GM12878 (cell line): ENCODE measurements at regions not wholly inside any gene's neighbourhood (a gene's known extent, or its start where the extent isn't known, plus 50 kb on each side); places are given as distances from the start of the nearest gene placed in this dataset.

Experiments
- ATAC-seq: fragments of 200-7000 bp; cut with Tn5 transposase; 3 replicates; pipeline ENCODE4 v1.9.1; 2020; ENCODE audit warnings: mild to moderate bottlenecking, moderate library complexity
- BruUV-seq: library from RNA; stranded (reverse); fragments of 400-500 nt; replicated peaks from 2 replicates; lab custom pipeline; 2021; lab: Mats Ljungman, UMichigan
- CTCF ChIA-PET: fragments of 300-600 bp; sonication (Branson Sonifier 250); formaldehyde crosslinking; extraction: SDS; loops from one replicate; lab custom pipeline; 2021; ENCODE audit warnings: inconsistent platforms; lab: Yijun Ruan, JAX
- POLR2A ChIA-PET: fragments of 350-600 bp; formaldehyde crosslinking; extraction: SDS; loops from one replicate; lab custom pipeline; 2021; ENCODE audit warnings: inconsistent platforms; lab: Charles Lee
- RAD21 ChIA-PET: fragments of 300-600 bp; sonication (Branson Sonifier 250); formaldehyde crosslinking; loops from one replicate; lab custom pipeline; 2023; ENCODE audit warnings: antibody characterized with exemption; ENCODE audit not compliant: unreplicated experiment; lab: Charles Lee
- SMC1A ChIA-PET: fragments of 300-600 bp; sonication (Branson Sonifier 250); formaldehyde crosslinking; loops from one replicate; lab custom pipeline; 2023; ENCODE audit not compliant: unreplicated experiment, uncharacterized antibody; lab: Charles Lee
- DNase-seq: peaks from one replicate; pipeline ENCODE4 v3.0.0-alpha.2; 2011; ENCODE audit warnings: low read depth, low spot score
- FAIRE-seq: peaks from 3 replicates; lab custom pipeline; 2011; peaks lifted over from hg19 to GRCh38; lab: Jason Lieb, UNC
- H2AFZ ChIP-seq: 2 replicates; pipeline ENCODE4 v1.6.0; 2011; ENCODE audit warnings: low read depth, low read length, control low read depth; ENCODE audit not compliant: control insufficient read depth
- H3K27ac ChIP-seq: 2 replicates; pipeline ENCODE4 v1.5.1; 2011; ENCODE audit warnings: control low read depth; ENCODE audit not compliant: control insufficient read depth, insufficient read depth
- H3K27me3 ChIP-seq, 2 experiments: replicated peaks in 1 of 2; 2 replicates each; pipeline versions ENCODE4 v1.6.0 to v1.6.1; 2011; ENCODE audit warnings: low read length in 1 of 2; ENCODE audit not compliant: control insufficient read depth in 2 of 2, insufficient read depth in 2 of 2
- H3K36me3 ChIP-seq, 2 experiments: 2 replicates each; pipeline ENCODE4 v1.5.1; 2011; ENCODE audit warnings: low read length in 1 of 2; ENCODE audit not compliant: control insufficient read depth in 2 of 2, insufficient read depth in 2 of 2
- H3K4me1 ChIP-seq: 2 replicates; pipeline ENCODE4 v1.6.1; 2011; ENCODE audit warnings: mild to moderate bottlenecking, low read length, moderate library complexity, mixed read lengths; ENCODE audit not compliant: control insufficient read depth, insufficient read depth
- H3K4me2 ChIP-seq: 2 replicates; pipeline ENCODE4 v1.6.0; 2011; ENCODE audit warnings: control low read depth; ENCODE audit not compliant: control insufficient read depth, insufficient read depth
- H3K4me3 ChIP-seq: fragments of 200-600 bp; sonication (generic); 2 replicates; pipeline ENCODE4 v1.5.1; 2016
- H3K79me2 ChIP-seq: 2 replicates; pipeline ENCODE4 v1.6.0; 2011; ENCODE audit warnings: low read length; ENCODE audit not compliant: control insufficient read depth, insufficient read depth
- H3K9ac ChIP-seq: 2 replicates; pipeline ENCODE4 v1.8.0; 2011; ENCODE audit warnings: low read length, control low read depth, mixed read lengths; ENCODE audit not compliant: control insufficient read depth, insufficient read depth
- H3K9me3 ChIP-seq: replicated peaks from 3 replicates; pipeline ENCODE4 v1.5.1; 2011; ENCODE audit warnings: mild to moderate bottlenecking, low read length; ENCODE audit not compliant: control insufficient read depth, insufficient read depth
- H4K20me1 ChIP-seq: 2 replicates; pipeline ENCODE4 v1.6.0; 2011; ENCODE audit not compliant: control insufficient read depth, insufficient read depth
- CEBPB ChIP-seq, 2 experiments: fragments of 150-350 bp in 1 of 2; IDR thresholded peaks; 2 replicates each; pipeline ENCODE4 v1.6.1; 2012 to 2014; ENCODE audit warnings: low read depth in 2 of 2, low read length in 2 of 2, borderline replicate concordance in 1 of 2, inconsistent platforms in 1 of 2
- MEF2B ChIP-seq: fragments of 450-650 bp; IDR thresholded peaks from 2 replicates; pipeline ENCODE4 v1.6.1; 2018; ENCODE audit warnings: mild to moderate bottlenecking, moderate library complexity; ENCODE audit not compliant: partially characterized antibody, poor library complexity, severe bottlenecking
- NFXL1 ChIP-seq: fragments of 450-650 bp; IDR thresholded peaks from 2 replicates; pipeline ENCODE4 v1.6.1; 2017; ENCODE audit warnings: antibody characterized with exemption, mild to moderate bottlenecking, borderline replicate concordance
- NR2C2 ChIP-seq: IDR thresholded peaks from 2 replicates; pipeline ENCODE4 v1.6.1; 2011; ENCODE audit warnings: borderline replicate concordance, low read depth; ENCODE audit not compliant: control insufficient read depth, insufficient read length
- NRF1 ChIP-seq: conservative IDR thresholded peaks from 2 replicates; pipeline ENCODE4 v1.6.1; 2011; ENCODE audit warnings: mild to moderate bottlenecking, low read depth, low read length, improper control_type of control experiment
- STAT1 ChIP-seq: fragments of 450-650 bp; conservative IDR thresholded peaks from 2 replicates; pipeline ENCODE4 v1.6.1; 2014; ENCODE audit warnings: antibody characterized with exemption, mild to moderate bottlenecking
- ZNF207 ChIP-seq: fragments of 450-650 bp; IDR thresholded peaks from 2 replicates; pipeline ENCODE4 v1.6.1; 2014; ENCODE audit warnings: antibody characterized with exemption, mild to moderate bottlenecking, borderline replicate concordance
- WGBS: methylation state at CpG from one replicate; pipeline ENCODE4 v1.1.6; 2016; ENCODE audit warnings: low lambda C conversion rate; ENCODE audit not compliant: insufficient replicate concordance, insufficient coverage; ENCODE audit errors: missing lambda C conversion rate; 5-methylcytosine and 5-hydroxymethylcytosine counted together
- in situ Hi-C: fragments of 300-500 bp; cut with MboI; formaldehyde crosslinking; loops from 9 replicates; pipeline ENCODE4 v1.14.3; 2018; ENCODE audit warnings: mixed read lengths
- intact Hi-C: fragments of 100-400 bp; cut with micrococcal nuclease; formaldehyde crosslinking; loops from one replicate; pipeline ENCODE4 v1.14.2; 2022; ENCODE audit not compliant: unreplicated experiment
- TF ChIP-seq, protein P1 (sequence below): fragments of 450-650 bp; IDR thresholded peaks from 2 replicates; pipeline ENCODE4 v1.6.1; 2016; ENCODE audit warnings: mild to moderate bottlenecking, moderate library complexity, borderline replicate concordance
- TF ChIP-seq, protein P2 (sequence below): IDR thresholded peaks from 2 replicates; pipeline ENCODE4 v1.6.1; 2012; ENCODE audit warnings: low read depth, low read length, improper control_type of control experiment
- TF ChIP-seq, protein P3 (sequence below): fragments of 450-650 bp; IDR thresholded peaks from 2 replicates; pipeline ENCODE4 v1.6.1; 2017; ENCODE audit warnings: mild to moderate bottlenecking, low read depth, inconsistent platforms; ENCODE audit not compliant: poor library complexity, severe bottlenecking
- TF ChIP-seq, protein P4 (sequence below): IDR thresholded peaks from 2 replicates; pipeline ENCODE4 v1.6.1; 2011; ENCODE audit warnings: mild to moderate bottlenecking, low read depth, low read length, moderate library complexity; ENCODE audit not compliant: insufficient replicate concordance

DNA sequence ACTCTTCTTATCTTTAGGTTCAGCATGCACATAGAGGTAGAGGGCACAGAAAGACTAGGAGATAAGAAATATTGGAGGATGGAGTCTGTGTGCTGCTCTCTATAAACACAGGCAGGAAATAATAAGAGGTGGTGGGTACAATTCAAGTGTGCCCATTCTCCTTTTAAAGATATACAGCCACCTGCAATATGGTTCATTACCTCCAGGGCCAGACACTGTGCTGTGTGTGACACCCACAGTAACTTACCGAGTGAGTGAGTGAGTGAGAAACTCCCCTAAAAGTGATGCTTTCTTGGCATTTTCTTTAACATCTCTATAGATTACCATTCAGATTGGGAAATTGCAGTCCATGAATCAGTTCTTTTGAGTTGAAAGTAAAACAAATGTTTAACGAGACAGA is 311.8 kb upstream of the KCNN2 start (continued):
- TF ChIP-seq, protein P1, sequence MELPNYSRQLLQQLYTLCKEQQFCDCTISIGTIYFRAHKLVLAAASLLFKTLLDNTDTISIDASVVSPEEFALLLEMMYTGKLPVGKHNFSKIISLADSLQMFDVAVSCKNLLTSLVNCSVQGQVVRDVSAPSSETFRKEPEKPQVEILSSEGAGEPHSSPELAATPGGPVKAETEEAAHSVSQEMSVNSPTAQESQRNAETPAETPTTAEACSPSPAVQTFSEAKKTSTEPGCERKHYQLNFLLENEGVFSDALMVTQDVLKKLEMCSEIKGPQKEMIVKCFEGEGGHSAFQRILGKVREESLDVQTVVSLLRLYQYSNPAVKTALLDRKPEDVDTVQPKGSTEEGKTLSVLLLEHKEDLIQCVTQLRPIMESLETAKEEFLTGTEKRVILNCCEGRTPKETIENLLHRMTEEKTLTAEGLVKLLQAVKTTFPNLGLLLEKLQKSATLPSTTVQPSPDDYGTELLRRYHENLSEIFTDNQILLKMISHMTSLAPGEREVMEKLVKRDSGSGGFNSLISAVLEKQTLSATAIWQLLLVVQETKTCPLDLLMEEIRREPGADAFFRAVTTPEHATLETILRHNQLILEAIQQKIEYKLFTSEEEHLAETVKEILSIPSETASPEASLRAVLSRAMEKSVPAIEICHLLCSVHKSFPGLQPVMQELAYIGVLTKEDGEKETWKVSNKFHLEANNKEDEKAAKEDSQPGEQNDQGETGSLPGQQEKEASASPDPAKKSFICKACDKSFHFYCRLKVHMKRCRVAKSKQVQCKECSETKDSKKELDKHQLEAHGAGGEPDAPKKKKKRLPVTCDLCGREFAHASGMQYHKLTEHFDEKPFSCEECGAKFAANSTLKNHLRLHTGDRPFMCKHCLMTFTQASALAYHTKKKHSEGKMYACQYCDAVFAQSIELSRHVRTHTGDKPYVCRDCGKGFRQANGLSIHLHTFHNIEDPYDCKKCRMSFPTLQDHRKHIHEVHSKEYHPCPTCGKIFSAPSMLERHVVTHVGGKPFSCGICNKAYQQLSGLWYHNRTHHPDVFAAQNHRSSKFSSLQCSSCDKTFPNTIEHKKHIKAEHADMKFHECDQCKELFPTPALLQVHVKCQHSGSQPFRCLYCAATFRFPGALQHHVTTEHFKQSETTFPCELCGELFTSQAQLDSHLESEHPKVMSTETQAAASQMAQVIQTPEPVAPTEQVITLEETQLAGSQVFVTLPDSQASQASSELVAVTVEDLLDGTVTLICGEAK: no peak
- TF ChIP-seq NRF1: no peak
- TF ChIP-seq, protein P2, sequence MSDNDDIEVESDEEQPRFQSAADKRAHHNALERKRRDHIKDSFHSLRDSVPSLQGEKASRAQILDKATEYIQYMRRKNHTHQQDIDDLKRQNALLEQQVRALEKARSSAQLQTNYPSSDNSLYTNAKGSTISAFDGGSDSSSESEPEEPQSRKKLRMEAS: no peak

DNA sequence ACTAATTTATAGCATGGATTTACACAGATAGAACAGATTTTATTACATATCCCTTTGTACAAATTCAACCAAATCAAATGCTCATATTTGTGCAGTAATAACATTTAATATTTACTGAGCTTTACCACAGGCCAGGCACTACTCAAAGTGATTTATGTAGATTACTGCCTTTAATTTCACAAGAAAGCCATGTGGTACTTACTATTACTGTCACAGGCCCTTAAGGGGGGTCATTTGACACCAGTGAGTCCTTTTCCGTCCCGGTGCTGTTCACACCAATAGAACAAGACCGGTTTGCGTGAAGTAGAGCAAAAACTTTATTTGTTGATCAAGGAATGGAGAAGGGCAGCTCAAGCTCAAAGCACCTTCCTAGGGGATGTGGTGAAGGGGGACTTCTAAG is 308.5 kb upstream of the KCNN2 start:
- Histone ChIP-seq H3K4me1 (no peaks in the 10 kb centered on the region), H3K9ac (no peak overlapping the region), H3K4me3 (no peak overlapping the region), H4K20me1 (no peaks in the 10 kb centered on the region), H3K36me3 (no peaks in the 10 kb centered on the region), H3K27me3 (peaks cover 3 to 5% of the 10 kb centered on the region in 2 experiments; a peak in 2 of 4 replicates), H3K79me2 (no peaks in the 10 kb centered on the region), H3K27ac (no peak overlapping the region), H3K4me2 (no peak overlapping the region), H3K9me3 (no peaks in the 10 kb centered on the region), H2AFZ (no peak overlapping the region)
- ChIA-PET RAD21 (no interaction called here), SMC1A (interaction anchor here (0.5 to 0.7 kb wide), 2 partner anchors 48 to 981 kb away, joined by 3 to 4 read pairs; no protein-coding TSS in a partner anchor), POLR2A (no interaction called here), CTCF (no interaction called here)
- no TSS peak for BruUV-seq
- TF ChIP-seq CEBPB (IDR thresholded peaks at IDR 0.05; ENCODE audit: borderline replicate concordance in 1 of 2, low read depth in 2 of 2, low read length in 2 of 2) (no peak), MEF2B (no peak), NR2C2 (no peak), ZNF207 (no peak), STAT1 (no peak), NFXL1 (no peak)
- TF ChIP-seq, protein P3, sequence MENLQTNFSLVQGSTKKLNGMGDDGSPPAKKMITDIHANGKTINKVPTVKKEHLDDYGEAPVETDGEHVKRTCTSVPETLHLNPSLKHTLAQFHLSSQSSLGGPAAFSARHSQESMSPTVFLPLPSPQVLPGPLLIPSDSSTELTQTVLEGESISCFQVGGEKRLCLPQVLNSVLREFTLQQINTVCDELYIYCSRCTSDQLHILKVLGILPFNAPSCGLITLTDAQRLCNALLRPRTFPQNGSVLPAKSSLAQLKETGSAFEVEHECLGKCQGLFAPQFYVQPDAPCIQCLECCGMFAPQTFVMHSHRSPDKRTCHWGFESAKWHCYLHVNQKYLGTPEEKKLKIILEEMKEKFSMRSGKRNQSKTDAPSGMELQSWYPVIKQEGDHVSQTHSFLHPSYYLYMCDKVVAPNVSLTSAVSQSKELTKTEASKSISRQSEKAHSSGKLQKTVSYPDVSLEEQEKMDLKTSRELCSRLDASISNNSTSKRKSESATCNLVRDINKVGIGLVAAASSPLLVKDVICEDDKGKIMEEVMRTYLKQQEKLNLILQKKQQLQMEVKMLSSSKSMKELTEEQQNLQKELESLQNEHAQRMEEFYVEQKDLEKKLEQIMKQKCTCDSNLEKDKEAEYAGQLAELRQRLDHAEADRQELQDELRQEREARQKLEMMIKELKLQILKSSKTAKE: no peak
- TF ChIP-seq, protein P4, sequence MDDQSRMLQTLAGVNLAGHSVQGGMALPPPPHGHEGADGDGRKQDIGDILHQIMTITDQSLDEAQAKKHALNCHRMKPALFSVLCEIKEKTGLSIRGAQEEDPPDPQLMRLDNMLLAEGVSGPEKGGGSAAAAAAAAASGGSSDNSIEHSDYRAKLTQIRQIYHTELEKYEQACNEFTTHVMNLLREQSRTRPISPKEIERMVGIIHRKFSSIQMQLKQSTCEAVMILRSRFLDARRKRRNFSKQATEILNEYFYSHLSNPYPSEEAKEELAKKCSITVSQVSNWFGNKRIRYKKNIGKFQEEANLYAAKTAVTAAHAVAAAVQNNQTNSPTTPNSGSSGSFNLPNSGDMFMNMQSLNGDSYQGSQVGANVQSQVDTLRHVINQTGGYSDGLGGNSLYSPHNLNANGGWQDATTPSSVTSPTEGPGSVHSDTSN: no peak
- ATAC-seq (no peak), FAIRE-seq (no peak), DNase-seq (no peak)
- WGBS: 90% methylated on average over 4 of the region's 4 CpGs
- intact Hi-C loops: no loop called here
- in situ Hi-C loops: no loop called here
